ENCODE measurements at regions not wholly inside any gene's neighbourhood (a gene's known extent, or its start where the extent isn't known, plus 50 kb on each side); places are given as distances from the start of the nearest gene placed in this dataset.

DNA sequence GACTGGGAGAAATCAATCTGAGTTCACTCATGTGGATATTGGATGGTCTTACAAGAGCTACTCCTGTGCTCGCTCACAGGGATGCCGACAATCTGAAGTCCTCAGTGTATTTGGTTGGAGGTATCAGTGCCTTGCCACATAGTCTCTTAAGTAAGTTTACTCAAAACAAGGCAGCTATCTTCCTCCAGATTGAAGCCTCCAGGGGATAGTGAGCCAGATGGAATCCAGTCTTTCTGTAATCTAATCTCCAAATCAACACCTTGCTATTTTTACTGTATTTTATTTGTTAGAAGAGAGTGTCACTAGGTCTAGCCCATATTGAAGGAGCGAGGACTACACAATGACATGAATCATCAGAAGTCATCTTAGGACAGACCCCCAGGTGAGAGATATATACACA, 456.6 kb upstream of the POT1 start:
- TF ChIP-seq, protein P1, sequence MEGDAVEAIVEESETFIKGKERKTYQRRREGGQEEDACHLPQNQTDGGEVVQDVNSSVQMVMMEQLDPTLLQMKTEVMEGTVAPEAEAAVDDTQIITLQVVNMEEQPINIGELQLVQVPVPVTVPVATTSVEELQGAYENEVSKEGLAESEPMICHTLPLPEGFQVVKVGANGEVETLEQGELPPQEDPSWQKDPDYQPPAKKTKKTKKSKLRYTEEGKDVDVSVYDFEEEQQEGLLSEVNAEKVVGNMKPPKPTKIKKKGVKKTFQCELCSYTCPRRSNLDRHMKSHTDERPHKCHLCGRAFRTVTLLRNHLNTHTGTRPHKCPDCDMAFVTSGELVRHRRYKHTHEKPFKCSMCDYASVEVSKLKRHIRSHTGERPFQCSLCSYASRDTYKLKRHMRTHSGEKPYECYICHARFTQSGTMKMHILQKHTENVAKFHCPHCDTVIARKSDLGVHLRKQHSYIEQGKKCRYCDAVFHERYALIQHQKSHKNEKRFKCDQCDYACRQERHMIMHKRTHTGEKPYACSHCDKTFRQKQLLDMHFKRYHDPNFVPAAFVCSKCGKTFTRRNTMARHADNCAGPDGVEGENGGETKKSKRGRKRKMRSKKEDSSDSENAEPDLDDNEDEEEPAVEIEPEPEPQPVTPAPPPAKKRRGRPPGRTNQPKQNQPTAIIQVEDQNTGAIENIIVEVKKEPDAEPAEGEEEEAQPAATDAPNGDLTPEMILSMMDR (IDR thresholded peaks at IDR 0.05; ENCODE audit: low read depth, low read length): no peak
- in situ Hi-C loops (cut with HindIII; ENCODE audit: low sequenced_read_pairs): no loop called here
- DNase-seq (ENCODE audit: low read depth, low spot score): no peak

GRCh38 chr7:125383324-125383723, 453.7 kb upstream of the POT1 start:
- in situ Hi-C loops (cut with HindIII; ENCODE audit: low sequenced_read_pairs): no loop called here
- no peak overlapping the region for H3K4me3 ChIP-seq (ENCODE audit: low read depth, low read length)
- no peak for DNase-seq (ENCODE audit: low read depth, low spot score)
- TF ChIP-seq, protein P1 (IDR thresholded peaks at IDR 0.05; ENCODE audit: low read depth, low read length): no peak

More for the DNA sequence above, 456.6 kb upstream of the POT1 start:
- no peak overlapping the region for H3K4me3 ChIP-seq (ENCODE audit: low read depth, low read length)

- DNase-seq (ENCODE audit: low read depth, low spot score): no peak
- in situ Hi-C loops (cut with HindIII; ENCODE audit: low sequenced_read_pairs): no loop called here
- H3K4me3 ChIP-seq (ENCODE audit: low read depth, low read length): no peak overlapping the region
- TF ChIP-seq, protein P1 (IDR thresholded peaks at IDR 0.05; ENCODE audit: low read depth, low read length): no peak
These were observed 452.8 kb upstream of the POT1 start for GRCh38 chr7:125382401-125382800.

GRCh38 chr7:125375942-125376341, 446.3 kb upstream of the POT1 start:
- in situ Hi-C loops (cut with HindIII; ENCODE audit: low sequenced_read_pairs): no loop called here

DNA sequence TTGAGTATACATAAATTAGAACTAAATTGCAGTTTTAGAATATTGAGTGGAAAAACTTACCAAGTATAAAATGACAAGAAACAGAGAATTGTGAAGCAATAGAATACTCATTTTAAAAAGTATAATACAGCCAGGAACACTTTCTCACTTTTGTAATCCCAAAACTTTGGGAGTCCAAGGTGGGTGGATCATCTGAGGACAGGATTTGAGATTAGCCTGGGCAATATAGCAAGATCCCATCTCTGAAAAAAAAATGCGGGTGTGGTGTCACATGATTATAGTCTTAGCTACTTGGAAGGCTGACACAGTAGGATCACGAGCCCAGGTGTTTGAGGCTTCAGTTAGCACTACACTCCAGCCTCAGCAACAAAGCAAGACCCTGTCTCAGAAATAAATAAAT, 440.9 kb upstream of the POT1 start:
- no peak for DNase-seq (ENCODE audit: low read depth, low spot score)
- in situ Hi-C loops (cut with HindIII; ENCODE audit: low sequenced_read_pairs): no loop called here

More at GRCh38 chr7:125375942-125376341, 446.3 kb upstream of the POT1 start:
- TF ChIP-seq, protein P1 (IDR thresholded peaks at IDR 0.05; ENCODE audit: low read depth, low read length): no peak
- no peak overlapping the region for H3K4me3 ChIP-seq (ENCODE audit: low read depth, low read length)
- DNase-seq (ENCODE audit: low read depth, low spot score): no peak

GRCh38 chr7:125363873-125364272, 434.2 kb upstream of the POT1 start:
- DNase-seq (ENCODE audit: low read depth, low spot score): peak; percentile 50
- H3K4me3 ChIP-seq (ENCODE audit: low read depth, low read length): no peak overlapping the region
- TF ChIP-seq, protein P1 (IDR thresholded peaks at IDR 0.05; ENCODE audit: low read depth, low read length): no peak
- in situ Hi-C loops (cut with HindIII; ENCODE audit: low sequenced_read_pairs): no loop called here

More for the DNA sequence above, 440.9 kb upstream of the POT1 start:
- TF ChIP-seq, protein P1 (IDR thresholded peaks at IDR 0.05; ENCODE audit: low read depth, low read length): no peak
- H3K4me3 ChIP-seq (ENCODE audit: low read depth, low read length): no peak overlapping the region
